ENCODE measurements at regions not wholly inside any gene's neighbourhood (a gene's known extent, or its start where the extent isn't known, plus 50 kb on each side); places are given as distances from the start of the nearest gene placed in this dataset.
"Not testable (repeated sequence)": the region's sequence is repeated elsewhere in the genome, so short reads cannot be mapped to it uniquely, and the experiment has no call there.

- no peak for DNase-seq
Measured at GRCh38 chr2:236376566-236377244, 112.5 kb upstream of the ASB18 start.

- no peak for DNase-seq
Measured at GRCh38 chr2:236380051-236380612, 115.9 kb upstream of the ASB18 start.

GRCh38 chr2:236381253-236381652 is 117.0 kb upstream of the ASB18 start:
- DNase-seq: not testable (repeated sequence)

- DNase-seq: not testable (repeated sequence)
Measured at GRCh38 chr2:236389284-236390216, 125.3 kb upstream of the ASB18 start.

- DNase-seq: no peak
Measured at GRCh38 chr2:236393101-236393500, 128.9 kb upstream of the ASB18 start.

- no peak for DNase-seq
Measured at GRCh38 chr2:236393581-236393980, 129.4 kb upstream of the ASB18 start.

GRCh38 chr2:236394571-236394970 is 130.4 kb upstream of the ASB18 start:
- no peak for DNase-seq

- DNase-seq: no peak
Measured at GRCh38 chr2:236395067-236395466, 130.9 kb upstream of the ASB18 start.

GRCh38 chr2:236396818-236397350 is 132.7 kb upstream of the ASB18 start:
- DNase-seq: no peak

GRCh38 chr2:236397681-236398080 is 133.5 kb upstream of the ASB18 start:
- DNase-seq: no peak

- DNase-seq: no peak
Measured at GRCh38 chr2:236399409-236399808, 135.2 kb upstream of the ASB18 start.

GRCh38 chr2:236400046-236400574 is 135.9 kb upstream of the ASB18 start:
- DNase-seq: no peak

GRCh38 chr2:236400594-236401360 is 136.6 kb upstream of the ASB18 start:
- DNase-seq: no peak

- no peak for DNase-seq
Measured at GRCh38 chr2:236402033-236402790, 138.0 kb upstream of the ASB18 start.

GRCh38 chr2:236403125-236403524 is 138.9 kb upstream of the ASB18 start:
- DNase-seq: no peak

GRCh38 chr2:236403811-236404210 is 139.6 kb upstream of the ASB18 start:
- no peak for DNase-seq

GRCh38 chr2:236404346-236404745 is 140.1 kb upstream of the ASB18 start:
- no peak for DNase-seq

GRCh38 chr2:236405357-236405756 is 141.2 kb upstream of the ASB18 start:
- DNase-seq: no peak

GRCh38 chr2:236408090-236408489 is 143.9 kb upstream of the ASB18 start:
- DNase-seq: no peak

- no peak for DNase-seq
Measured at GRCh38 chr2:236408786-236409185, 144.6 kb upstream of the ASB18 start.

- DNase-seq: no peak
Measured at GRCh38 chr2:236415684-236416444, 151.7 kb upstream of the ASB18 start.
